Breast epithelium (tissue), 3 donors: ENCODE measurements at regions not wholly inside any gene's neighbourhood (a gene's known extent, or its start where the extent isn't known, plus 50 kb on each side); places are given as distances from the start of the nearest gene placed in this dataset.

Source experiments
- CTCF ChIP-seq, 3 donors: fragments of 450-650 bp; IDR thresholded peaks; one replicate each; pipeline ENCODE4 v1.5.1; 2016 to 2017; ENCODE audit warnings: antibody characterized with exemption in 3 of 3, mild to moderate bottlenecking in 3 of 3, moderate library complexity in 3 of 3
- POLR2A ChIP-seq: fragments of 450-650 bp; IDR thresholded peaks from one replicate; pipeline ENCODE4 v1.6.1; 2016; ENCODE audit warnings: antibody characterized with exemption, mild to moderate bottlenecking, moderate library complexity
- POLR2AphosphoS5 ChIP-seq, 3 donors: sonication (generic); formaldehyde crosslinking; IDR thresholded peaks; one replicate each; pipeline ENCODE4 v1.6.1; 2017; ENCODE audit warnings: antibody characterized with exemption in 3 of 3

GRCh38 chr3:34053626-34054025 lies 255.2 kb downstream of the PDCD6IP start:
- TF ChIP-seq POLR2AphosphoS5 (IDR thresholded peaks at IDR 0.05) (no peak), CTCF (IDR thresholded peaks at IDR 0.05) (no peak), POLR2A (no peak)
